ENCODE measurements at regions not wholly inside any gene's neighbourhood (a gene's known extent, or its start where the extent isn't known, plus 50 kb on each side); places are given as distances from the start of the nearest gene placed in this dataset.
"Not testable (repeated sequence)": the region's sequence is repeated elsewhere in the genome, so short reads cannot be mapped to it uniquely, and the experiment has no call there.

DNA sequence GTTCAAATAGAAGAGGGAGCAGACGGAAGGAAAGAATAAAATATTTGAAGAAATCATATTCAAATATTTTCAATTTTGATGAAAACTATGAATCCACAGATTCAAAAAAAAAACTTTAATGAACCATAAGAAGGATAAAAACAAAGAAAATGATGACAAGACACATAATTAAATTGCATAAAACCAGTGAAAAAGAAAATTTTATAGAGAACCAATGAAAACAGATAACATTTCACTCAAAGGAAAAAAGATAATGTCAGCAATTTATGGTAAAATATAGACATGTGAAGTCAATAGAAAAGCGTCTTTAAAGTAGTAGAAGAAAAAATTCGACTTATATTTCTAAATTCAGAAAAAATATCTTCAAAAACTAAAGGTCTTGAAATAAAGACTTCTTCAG lies 546.5 kb upstream of the ATXN7L3B start:
- no peaks in the 10 kb centered on the region for H3K36me3 ChIP-seq (ENCODE audit: control insufficient read depth, insufficient read depth, low read length)
- H2AFZ ChIP-seq = no peak overlapping the region
- TF ChIP-seq, protein P1, sequence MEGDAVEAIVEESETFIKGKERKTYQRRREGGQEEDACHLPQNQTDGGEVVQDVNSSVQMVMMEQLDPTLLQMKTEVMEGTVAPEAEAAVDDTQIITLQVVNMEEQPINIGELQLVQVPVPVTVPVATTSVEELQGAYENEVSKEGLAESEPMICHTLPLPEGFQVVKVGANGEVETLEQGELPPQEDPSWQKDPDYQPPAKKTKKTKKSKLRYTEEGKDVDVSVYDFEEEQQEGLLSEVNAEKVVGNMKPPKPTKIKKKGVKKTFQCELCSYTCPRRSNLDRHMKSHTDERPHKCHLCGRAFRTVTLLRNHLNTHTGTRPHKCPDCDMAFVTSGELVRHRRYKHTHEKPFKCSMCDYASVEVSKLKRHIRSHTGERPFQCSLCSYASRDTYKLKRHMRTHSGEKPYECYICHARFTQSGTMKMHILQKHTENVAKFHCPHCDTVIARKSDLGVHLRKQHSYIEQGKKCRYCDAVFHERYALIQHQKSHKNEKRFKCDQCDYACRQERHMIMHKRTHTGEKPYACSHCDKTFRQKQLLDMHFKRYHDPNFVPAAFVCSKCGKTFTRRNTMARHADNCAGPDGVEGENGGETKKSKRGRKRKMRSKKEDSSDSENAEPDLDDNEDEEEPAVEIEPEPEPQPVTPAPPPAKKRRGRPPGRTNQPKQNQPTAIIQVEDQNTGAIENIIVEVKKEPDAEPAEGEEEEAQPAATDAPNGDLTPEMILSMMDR (IDR thresholded peaks at IDR 0.05) = no peak
- no peak overlapping the region for H3K4me3 ChIP-seq (ENCODE audit: low read depth, low read length)
- H3K9ac ChIP-seq = no peak overlapping the region
- no peak overlapping the region for H3K4me2 ChIP-seq (ENCODE audit: low read length)
- H3K4me1 ChIP-seq = no peaks in the 10 kb centered on the region
- no peaks in the 10 kb centered on the region for H3K9me3 ChIP-seq (ENCODE audit: control insufficient read depth, low read length)
- no peaks in the 10 kb centered on the region for H3K79me2 ChIP-seq
- no peaks in the 10 kb centered on the region for H3K27me3 ChIP-seq (ENCODE audit: control insufficient read depth, insufficient read depth, low read length)
- no peak overlapping the region for H3K27ac ChIP-seq

DNA sequence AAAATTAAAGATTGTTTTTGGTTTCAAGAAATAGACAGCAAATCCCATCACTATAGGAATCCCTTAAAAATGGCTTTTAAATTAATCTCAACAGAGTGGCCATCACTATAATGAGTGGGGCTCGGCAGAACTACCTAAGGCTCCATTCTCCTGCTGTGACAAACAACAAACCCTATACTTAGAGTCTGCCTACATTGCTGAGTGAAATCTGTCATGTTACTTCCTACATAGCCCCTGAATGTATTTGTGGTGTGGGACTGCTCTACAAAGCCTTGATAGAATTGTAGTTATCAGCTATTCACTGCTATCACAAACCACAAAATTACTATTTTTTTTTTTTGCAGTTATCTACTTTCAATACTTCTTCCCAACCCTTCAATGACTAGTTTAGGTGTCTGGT lies 538.7 kb upstream of the ATXN7L3B start:
- Histone ChIP-seq H2AFZ (no peak overlapping the region), H3K36me3 (ENCODE audit: control insufficient read depth, insufficient read depth, low read length) (no peaks in the 10 kb centered on the region), H3K4me2 (ENCODE audit: low read length) (no peak overlapping the region), H3K79me2 (no peaks in the 10 kb centered on the region), H3K4me3 (ENCODE audit: low read depth, low read length) (no peak overlapping the region), H3K27ac (no peak overlapping the region), H3K9me3 (ENCODE audit: control insufficient read depth, low read length) (no peaks in the 10 kb centered on the region), H3K9ac (no peak overlapping the region), H3K4me1 (no peaks in the 10 kb centered on the region), H3K27me3 (ENCODE audit: control insufficient read depth, insufficient read depth, low read length) (no peaks in the 10 kb centered on the region)
- TF ChIP-seq, protein P1 (IDR thresholded peaks at IDR 0.05) = no peak

DNA sequence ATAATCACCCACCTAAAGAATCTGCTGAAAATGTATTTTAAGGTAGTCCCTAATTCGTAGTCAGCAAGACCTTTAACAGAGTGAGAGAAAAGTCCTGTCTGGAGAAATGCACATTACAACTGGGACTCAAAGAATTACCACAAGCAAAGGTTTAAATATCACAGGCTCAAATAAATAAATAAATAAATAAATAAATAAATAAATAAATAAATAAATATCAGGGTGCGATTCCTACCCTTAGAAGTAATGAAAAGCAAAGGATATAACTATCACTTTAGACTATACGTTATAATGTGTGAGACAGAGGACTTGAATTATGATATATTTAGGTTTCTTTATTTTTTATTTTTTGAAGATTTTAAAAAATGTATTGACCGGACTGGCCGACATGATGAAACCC lies 522.5 kb upstream of the ATXN7L3B start:
- no peaks in the 10 kb centered on the region for H3K79me2 ChIP-seq
- H3K9me3 ChIP-seq (ENCODE audit: control insufficient read depth, low read length) = no peaks in the 10 kb centered on the region
- no peaks in the 10 kb centered on the region for H3K36me3 ChIP-seq (ENCODE audit: control insufficient read depth, insufficient read depth, low read length)
- H3K4me2 ChIP-seq (ENCODE audit: low read length) = no peak overlapping the region
- H3K27ac ChIP-seq = no peak overlapping the region
- no peaks in the 10 kb centered on the region for H3K4me1 ChIP-seq
- TF ChIP-seq, protein P1 (IDR thresholded peaks at IDR 0.05) = no peak
- H3K4me3 ChIP-seq (ENCODE audit: low read depth, low read length) = no peak overlapping the region
- H3K9ac ChIP-seq = no peak overlapping the region
- no peaks in the 10 kb centered on the region for H3K27me3 ChIP-seq (ENCODE audit: control insufficient read depth, insufficient read depth, low read length)
- H2AFZ ChIP-seq = no peak overlapping the region

DNA sequence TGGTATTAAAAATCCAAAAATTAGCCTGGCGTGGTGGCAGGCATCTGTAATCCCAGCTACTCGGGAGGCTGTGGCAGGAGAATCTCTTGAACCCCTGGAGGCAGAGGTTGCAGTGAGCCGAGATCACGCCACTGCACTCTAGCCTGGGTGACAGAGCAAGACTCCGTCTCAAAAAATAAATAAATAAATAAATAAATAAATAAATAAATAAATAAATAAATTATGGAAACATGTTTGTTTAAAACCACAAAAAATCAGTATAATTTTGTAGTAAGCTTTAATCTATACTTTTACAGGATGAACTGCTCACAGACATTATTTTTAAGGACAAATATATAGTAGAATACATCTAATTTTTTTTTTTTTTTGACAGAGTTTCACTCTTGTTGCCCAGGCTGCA lies 521.3 kb upstream of the ATXN7L3B start:
- H3K36me3 ChIP-seq (ENCODE audit: control insufficient read depth, insufficient read depth, low read length); H2AFZ ChIP-seq; H3K27ac ChIP-seq; H3K4me2 ChIP-seq (ENCODE audit: low read length); H3K27me3 ChIP-seq (ENCODE audit: control insufficient read depth, insufficient read depth, low read length); H3K9ac ChIP-seq; H3K79me2 ChIP-seq; H3K4me3 ChIP-seq (ENCODE audit: low read depth, low read length); H3K9me3 ChIP-seq (ENCODE audit: control insufficient read depth, low read length); H3K4me1 ChIP-seq: not testable (repeated sequence)

DNA sequence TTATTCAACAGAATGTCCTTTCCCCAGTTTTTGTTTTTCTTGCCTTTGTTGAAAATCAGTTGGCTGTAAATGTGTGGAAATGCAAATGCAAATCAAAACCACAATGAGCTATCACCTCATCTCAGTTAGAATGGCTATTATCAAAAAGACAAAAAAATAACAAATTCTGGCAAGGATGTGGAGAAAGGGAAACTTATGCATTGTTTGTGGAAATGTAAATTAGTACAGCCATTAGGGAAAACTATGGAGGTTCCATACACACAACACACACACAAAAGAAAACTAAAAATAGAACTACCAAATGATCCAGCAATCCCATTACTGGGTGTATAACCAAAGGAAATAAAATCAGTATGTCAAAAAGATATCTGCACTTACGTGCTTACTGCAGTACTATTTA lies 518.8 kb upstream of the ATXN7L3B start:
- no peaks in the 10 kb centered on the region for H3K27me3 ChIP-seq (ENCODE audit: control insufficient read depth, insufficient read depth, low read length)
- TF ChIP-seq, protein P1 (IDR thresholded peaks at IDR 0.05) = no peak

More for the DNA sequence above, 518.8 kb upstream of the ATXN7L3B start:
- H3K4me3 ChIP-seq (ENCODE audit: low read depth, low read length) = no peak overlapping the region
- no peaks in the 10 kb centered on the region for H3K9me3 ChIP-seq (ENCODE audit: control insufficient read depth, low read length)
- H2AFZ ChIP-seq = no peak overlapping the region
- no peaks in the 10 kb centered on the region for H3K79me2 ChIP-seq
- H3K9ac ChIP-seq = no peak overlapping the region
- no peak overlapping the region for H3K27ac ChIP-seq
- no peak overlapping the region for H3K4me2 ChIP-seq (ENCODE audit: low read length)
- H3K36me3 ChIP-seq (ENCODE audit: control insufficient read depth, insufficient read depth, low read length) = no peaks in the 10 kb centered on the region
- no peaks in the 10 kb centered on the region for H3K4me1 ChIP-seq
